Stimulated activated CD8-positive, alpha-beta memory T cell treated with anti-CD3 and anti-CD28 coated beads, Interleukin-2, amount 100 ng/mL, for 48 hours (primary cell): ENCODE measurements at regions not wholly inside any gene's neighbourhood (a gene's known extent, or its start where the extent isn't known, plus 50 kb on each side); places are given as distances from the start of the nearest gene placed in this dataset.

Experiments used
- DNase-seq, 2 donors: peaks; one replicate each; pipeline ENCODE4 v3.0.0-alpha.2; 2020; ENCODE audit warnings: low read depth in 2 of 2

DNA sequence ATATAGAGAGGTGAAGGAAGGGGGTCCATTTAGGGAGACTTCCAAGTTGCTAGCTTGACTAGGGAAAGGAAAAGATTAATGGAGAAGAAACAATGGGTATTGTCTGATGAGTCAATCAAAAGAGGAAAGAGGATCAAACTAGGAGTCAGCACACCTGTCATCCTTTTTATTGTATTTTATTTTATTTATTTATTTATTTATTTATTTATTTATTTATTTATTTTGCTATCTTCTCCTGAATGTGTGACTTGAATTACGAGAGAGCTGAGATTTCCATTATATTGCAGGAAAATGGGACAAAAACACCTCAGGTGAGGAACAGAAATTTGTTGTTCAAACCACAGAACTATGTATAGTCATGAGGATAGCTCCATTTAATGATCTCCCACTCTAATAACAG, 58.9 kb downstream of the NUDT11 start:
- no peak for DNase-seq

DNA sequence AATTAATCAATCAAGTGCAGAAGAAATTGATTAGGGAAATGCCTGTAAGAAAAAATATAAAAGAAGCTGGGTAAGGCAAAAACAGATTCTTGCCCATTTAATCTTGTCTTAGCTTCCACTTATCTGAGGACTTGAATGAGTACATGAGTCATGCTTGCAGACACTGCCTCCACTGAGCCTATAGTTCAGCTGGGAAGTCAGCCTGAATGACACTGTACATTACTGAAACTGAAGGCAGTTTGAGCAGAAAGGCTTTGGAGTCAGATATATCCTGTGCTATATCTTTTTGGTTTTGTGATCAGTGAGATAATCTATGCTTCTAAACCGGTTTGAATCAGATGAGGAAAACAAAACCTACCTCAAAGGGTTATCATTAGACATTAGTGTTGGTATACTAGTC, 61.3 kb downstream of the NUDT11 start:
- no peak for DNase-seq

- DNase-seq, result no peak
Observed at GRCh38 chrX:51421972-51422597, 74.3 kb downstream of the NUDT11 start.

- no peak for DNase-seq
Observed at GRCh38 chrX:51420610-51421009, 75.8 kb downstream of the NUDT11 start.

DNA sequence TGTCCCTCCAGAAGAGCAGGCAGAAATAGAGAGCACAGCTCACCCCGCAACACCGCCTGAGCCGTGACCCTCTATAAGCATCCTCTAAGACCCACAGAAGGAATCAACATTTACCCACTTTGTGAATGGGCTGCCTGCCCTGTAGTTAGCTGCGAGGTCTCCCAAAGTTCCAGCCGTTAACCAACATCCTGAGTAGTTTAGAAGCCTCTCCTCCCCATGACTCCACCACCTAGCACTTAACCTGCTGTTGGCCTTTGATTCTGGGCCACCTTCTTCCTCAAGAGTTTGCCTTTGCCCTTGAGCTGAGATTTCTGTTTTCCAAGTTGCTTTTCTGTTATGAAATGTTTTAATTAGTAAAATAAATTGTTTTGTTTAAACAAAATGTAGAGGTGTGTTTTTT, 75.8 kb downstream of the NUDT10 start:
- DNase-seq, result no peak

GRCh38 chrX:51407520-51408409, 75.1 kb downstream of the NUDT10 start:
- DNase-seq, result no peak

GRCh38 chrX:51406688-51407519, 74.3 kb downstream of the NUDT10 start:
- no peak for DNase-seq

GRCh38 chrX:51404445-51404844, 71.8 kb downstream of the NUDT10 start:
- no peak for DNase-seq

DNA sequence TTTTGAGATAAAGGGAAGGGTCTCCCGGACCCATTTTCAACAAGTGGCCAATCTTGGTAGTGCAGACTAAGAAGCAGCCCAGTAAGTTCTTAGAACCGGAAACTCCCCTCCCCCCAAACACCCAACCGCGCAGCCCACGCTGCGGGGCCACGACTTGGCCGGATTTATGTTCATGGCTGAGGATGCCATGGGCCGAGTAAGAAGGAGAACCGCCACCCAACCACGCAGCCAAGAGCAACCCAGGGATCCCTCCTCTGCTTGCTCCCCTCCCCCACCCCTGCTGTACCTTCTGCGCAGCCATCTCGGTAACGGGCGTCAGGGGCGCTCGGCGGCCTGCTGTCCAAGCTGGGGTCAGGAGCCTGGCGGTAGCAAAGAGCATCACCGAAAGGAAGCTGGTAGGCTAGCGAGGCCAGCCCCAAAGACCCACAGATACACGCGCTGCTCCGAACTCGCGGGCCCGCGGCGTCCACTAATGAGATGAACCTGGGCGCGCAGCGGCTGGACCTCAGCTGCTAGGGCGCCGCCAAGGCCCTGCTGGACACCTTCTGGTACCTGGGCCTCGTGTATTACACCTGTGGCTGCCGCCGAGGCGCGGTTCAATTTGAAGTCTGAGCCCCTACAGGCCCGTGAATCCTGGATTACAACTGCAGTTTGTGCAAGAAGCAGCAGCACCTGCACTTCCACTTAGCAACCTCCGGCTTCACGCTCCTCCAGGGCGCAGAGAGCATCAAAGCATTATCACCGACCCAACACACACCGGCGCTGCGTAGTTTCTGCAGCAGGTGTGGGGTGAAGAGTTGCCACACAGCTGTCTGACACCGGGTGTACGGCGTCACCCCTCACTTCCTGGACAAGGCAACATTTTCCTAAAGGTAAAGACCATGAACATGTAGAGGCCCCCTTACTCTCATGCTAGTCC, 63.4 kb downstream of the NUDT10 start:
- peak; percentile 23 to 35 for DNase-seq

DNA sequence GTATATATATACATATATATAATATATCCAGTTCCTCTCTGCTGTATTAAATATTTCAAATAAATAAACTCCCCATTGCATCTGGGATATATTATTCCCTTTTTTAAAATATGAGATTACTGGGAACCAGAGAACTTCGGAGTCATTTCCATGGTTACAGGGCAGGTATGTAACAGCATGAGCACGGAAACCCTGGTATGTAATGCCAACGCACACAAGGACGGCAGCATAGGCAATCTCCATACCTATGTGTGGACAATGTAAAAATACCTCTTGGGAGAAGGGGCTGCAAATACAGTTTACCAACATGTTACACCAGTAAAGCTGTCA, 62.8 kb downstream of the NUDT10 start:
- no peak for DNase-seq
